ENCODE measurements at regions not wholly inside any gene's neighbourhood (a gene's known extent, or its start where the extent isn't known, plus 50 kb on each side); places are given as distances from the start of the nearest gene placed in this dataset.
A peak's percentile ranks its signal among the peaks of the same experiment; 100 is the strongest.

- peak; percentile 25 for DNase-seq
Observed at GRCh38 chr3:126266291-126266840, 86.0 kb upstream of the ALDH1L1 start.

- DNase-seq = no peak
Observed at GRCh38 chr3:126264952-126265351, 84.6 kb upstream of the ALDH1L1 start.

- no peak for DNase-seq
Observed at GRCh38 chr3:126264381-126264780, 84.0 kb upstream of the ALDH1L1 start.

- DNase-seq = no peak
Observed at GRCh38 chr3:126263971-126264370, 83.6 kb upstream of the ALDH1L1 start.

GRCh38 chr3:126263539-126263938 lies 83.2 kb upstream of the ALDH1L1 start:
- no peak for DNase-seq

GRCh38 chr3:126262227-126262626 lies 81.8 kb upstream of the ALDH1L1 start:
- DNase-seq = no peak

GRCh38 chr3:126261037-126261436 lies 80.7 kb upstream of the ALDH1L1 start:
- DNase-seq = peak; percentile 74

GRCh38 chr3:126259411-126260391 lies 79.3 kb upstream of the ALDH1L1 start:
- peak; percentile 27 for DNase-seq

- peak; percentile 44 for DNase-seq
Observed at GRCh38 chr3:126258670-126259069, 78.3 kb upstream of the ALDH1L1 start.

- no peak for DNase-seq
Observed at GRCh38 chr3:126257984-126258383, 77.6 kb upstream of the ALDH1L1 start.

GRCh38 chr3:126257174-126257573 lies 76.8 kb upstream of the ALDH1L1 start:
- DNase-seq = no peak

- DNase-seq = peak; percentile 35
Observed at GRCh38 chr3:126256251-126256650, 75.9 kb upstream of the ALDH1L1 start.

GRCh38 chr3:126253072-126253471 lies 72.7 kb upstream of the ALDH1L1 start:
- no peak for DNase-seq

GRCh38 chr3:126252373-126252772 lies 72.0 kb upstream of the ALDH1L1 start:
- no peak for DNase-seq

GRCh38 chr3:126245811-126246727 lies 65.7 kb upstream of the ALDH1L1 start:
- peak; percentile 59 for DNase-seq

Data from EL (cell line).